ENCODE measurements at regions not wholly inside any gene's neighbourhood (a gene's known extent, or its start where the extent isn't known, plus 50 kb on each side); places are given as distances from the start of the nearest gene placed in this dataset.
A peak's percentile ranks its signal among the peaks of the same experiment; 100 is the strongest.
"Not testable (repeated sequence)": the region's sequence is repeated elsewhere in the genome, so short reads cannot be mapped to it uniquely, and the experiment has no call there.

GRCh38 chr3:181604267-181604666 is 107.5 kb upstream of the SOX2 start:
- no peak for DNase-seq

GRCh38 chr3:181596126-181596525 is 115.6 kb upstream of the SOX2 start:
- no peak for DNase-seq

GRCh38 chr3:181590939-181591338 is 120.8 kb upstream of the SOX2 start:
- DNase-seq: not testable (repeated sequence)

- no peak for DNase-seq
Measured at GRCh38 chr3:181582619-181583018, 129.1 kb upstream of the SOX2 start.

- DNase-seq: no peak
Measured at GRCh38 chr3:181581656-181582055, 130.1 kb upstream of the SOX2 start.

GRCh38 chr3:181578743-181579142 is 133.0 kb upstream of the SOX2 start:
- no peak for DNase-seq

GRCh38 chr3:181572432-181572831 is 139.3 kb upstream of the SOX2 start:
- DNase-seq: no peak

GRCh38 chr3:181570472-181570871 is 141.3 kb upstream of the SOX2 start:
- no peak for DNase-seq

GRCh38 chr3:181569356-181569940 is 142.3 kb upstream of the SOX2 start:
- no peak for DNase-seq

GRCh38 chr3:181568693-181569092 is 143.0 kb upstream of the SOX2 start:
- no peak for DNase-seq

- DNase-seq: no peak
Measured at GRCh38 chr3:181568248-181568647, 143.5 kb upstream of the SOX2 start.

GRCh38 chr3:181567311-181568075 is 144.2 kb upstream of the SOX2 start:
- no peak for DNase-seq

- no peak for DNase-seq
Measured at GRCh38 chr3:181565416-181565815, 146.3 kb upstream of the SOX2 start.

- no peak for DNase-seq
Measured at GRCh38 chr3:181564222-181564621, 147.5 kb upstream of the SOX2 start.

- no peak for DNase-seq
Measured at GRCh38 chr3:181561139-181562031, 150.3 kb upstream of the SOX2 start.

GRCh38 chr3:181558870-181559269 is 152.9 kb upstream of the SOX2 start:
- DNase-seq: no peak

GRCh38 chr3:181555681-181556080 is 156.0 kb upstream of the SOX2 start:
- no peak for DNase-seq

GRCh38 chr3:181554233-181554765 is 157.4 kb upstream of the SOX2 start:
- DNase-seq: no peak

- no peak for DNase-seq
Measured at GRCh38 chr3:181549266-181549665, 162.5 kb upstream of the SOX2 start.

GRCh38 chr3:181541414-181541813 is 170.3 kb upstream of the SOX2 start:
- DNase-seq: no peak

- peak; percentile 78 for DNase-seq
Measured at GRCh38 chr3:181534781-181535221, 176.9 kb upstream of the SOX2 start.

GRCh38 chr3:181533811-181534210 is 177.9 kb upstream of the SOX2 start:
- no peak for DNase-seq

- DNase-seq: no peak
Measured at GRCh38 chr3:181530584-181530983, 181.1 kb upstream of the SOX2 start.

Data from hematopoietic multipotent progenitor cell treated with erythropoietin and hydrocortisone succinate and interleukin-3 and kit ligand, for 8 days (in vitro differentiated cells).